AG04450 (cell line): ENCODE measurements at regions not wholly inside any gene's neighbourhood (a gene's known extent, or its start where the extent isn't known, plus 50 kb on each side); places are given as distances from the start of the nearest gene placed in this dataset.

Experiments used
- CTCF ChIA-PET: fragments of 300-600, 350-600 bp; formaldehyde crosslinking; extraction: SDS; loops from one replicate; lab custom pipeline; 2022; ENCODE audit warnings: antibody characterized with exemption, inconsistent platforms; lab: Charles Lee
- POLR2A ChIA-PET: fragments of 350-600 bp; formaldehyde crosslinking; extraction: SDS; loops from one replicate; lab custom pipeline; 2021; ENCODE audit warnings: antibody characterized with exemption, inconsistent platforms; lab: Yijun Ruan, JAX
- DNase-seq: peaks from one replicate; pipeline ENCODE4 v3.0.0-alpha.2; 2011; ENCODE audit warnings: low read depth, low spot score
- H3K27ac ChIP-seq: one replicate; pipeline ENCODE4 v1.5.1; 2012; ENCODE audit warnings: low read depth, low read length, control low read depth
- H3K27me3 ChIP-seq: one replicate; pipeline ENCODE4 v1.6.0; 2012; ENCODE audit warnings: low read length; ENCODE audit not compliant: control insufficient read depth, insufficient read depth
- H3K4me3 ChIP-seq: 2 replicates; pipeline ENCODE4 v1.5.1; 2011; ENCODE audit warnings: mild to moderate bottlenecking, low read depth, low read length, control low read depth
- H3K9me3 ChIP-seq: 2 replicates; pipeline ENCODE4 v1.5.1; 2012; ENCODE audit warnings: low read length; ENCODE audit not compliant: control insufficient read depth, insufficient read depth
- CTCF ChIP-seq: IDR thresholded peaks from 2 replicates; pipeline ENCODE4 v1.5.1; 2011; ENCODE audit warnings: low read depth, low read length, control low read depth, inconsistent platforms

- CTCF ChIA-PET, result no interaction called here
- H3K4me3 ChIP-seq, result no peak overlapping the region
- no peak overlapping the region for H3K27ac ChIP-seq
- TF ChIP-seq CTCF, result no peak
- POLR2A ChIA-PET, result no interaction called here
- no peaks in the 10 kb centered on the region for H3K9me3 ChIP-seq
- no peak for DNase-seq
- H3K27me3 ChIP-seq, result no peaks in the 10 kb centered on the region
Observed at GRCh38 chr1:17976854-17977253, 130.7 kb upstream of the IGSF21 start.

- H3K27ac ChIP-seq, result no peak overlapping the region
- ChIA-PET POLR2A (no interaction called here), CTCF (no interaction called here)
- TF ChIP-seq CTCF, result no peak
- DNase-seq, result no peak
- H3K4me3 ChIP-seq, result no peak overlapping the region
- no peaks in the 10 kb centered on the region for H3K27me3 ChIP-seq
- no peaks in the 10 kb centered on the region for H3K9me3 ChIP-seq
Observed at GRCh38 chr1:17978016-17978415, 129.6 kb upstream of the IGSF21 start.

GRCh38 chr1:17979815-17980214 is 127.8 kb upstream of the IGSF21 start:
- DNase-seq, result no peak
- Histone ChIP-seq H3K9me3 (no peaks in the 10 kb centered on the region), H3K27me3 (no peaks in the 10 kb centered on the region), H3K27ac (no peak overlapping the region), H3K4me3 (no peak overlapping the region)
- CTCF ChIA-PET, result interaction anchor here (0.6 kb wide), 1 partner anchor 69 kb away, joined by 7 read pairs; no protein-coding TSS in a partner anchor
- no peak for TF ChIP-seq CTCF
- POLR2A ChIA-PET, result no interaction called here

GRCh38 chr1:17982197-17982596 is 125.4 kb upstream of the IGSF21 start:
- no peak for DNase-seq
- POLR2A ChIA-PET, result no interaction called here
- Histone ChIP-seq H3K27me3 (no peaks in the 10 kb centered on the region), H3K4me3 (no peak overlapping the region), H3K9me3 (no peaks in the 10 kb centered on the region), H3K27ac (no peak overlapping the region)
- CTCF ChIA-PET, result interaction anchor here (1.3 kb wide), 1 partner anchor 156 kb away, joined by 6 read pairs; no protein-coding TSS in a partner anchor
- no peak for TF ChIP-seq CTCF

GRCh38 chr1:17984583-17984982 is 123.0 kb upstream of the IGSF21 start:
- Histone ChIP-seq H3K9me3 (no peaks in the 10 kb centered on the region), H3K4me3 (no peak overlapping the region), H3K27ac (no peak overlapping the region), H3K27me3 (no peaks in the 10 kb centered on the region)
- TF ChIP-seq CTCF, result peak; percentile 36
- CTCF ChIA-PET, result no interaction called here
- POLR2A ChIA-PET, result no interaction called here
- no peak for DNase-seq
